ENCODE measurements at regions not wholly inside any gene's neighbourhood (a gene's known extent, or its start where the extent isn't known, plus 50 kb on each side); places are given as distances from the start of the nearest gene placed in this dataset.

DNA sequence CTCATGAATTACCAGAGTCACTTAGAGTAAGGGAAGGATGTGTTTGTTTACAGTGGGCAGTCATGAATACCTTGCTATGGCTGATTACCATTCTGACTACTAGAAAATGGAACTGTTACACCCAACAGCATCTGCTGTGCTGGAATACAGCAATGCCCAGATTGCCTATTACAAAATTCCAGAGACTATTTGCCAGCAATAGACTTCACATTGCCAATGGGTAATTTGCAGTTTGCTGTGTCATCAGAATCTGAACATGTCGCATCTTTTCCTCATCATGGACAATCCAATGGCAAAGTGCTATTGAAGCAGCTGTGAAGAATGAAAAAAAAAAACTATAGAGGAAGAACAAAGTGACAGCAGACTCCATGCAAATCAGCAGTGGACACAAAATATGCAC is 356.6 kb downstream of the CXXC4 start:
- Mint-ChIP-seq H3K4me1 (ENCODE audit: unreplicated experiment) (no peaks in the 10 kb centered on the region), H3K9me3 (no peaks in the 10 kb centered on the region), H3K36me3 (no peaks in the 10 kb centered on the region), H3K27me3 (peaks cover 3% of the 10 kb centered on the region), H3K27ac (no peak overlapping the region), H3K4me3 (no peak overlapping the region)
- no peak for DNase-seq (ENCODE audit: extremely low spot score, unreplicated experiment)
- TF ChIP-seq, protein P1, sequence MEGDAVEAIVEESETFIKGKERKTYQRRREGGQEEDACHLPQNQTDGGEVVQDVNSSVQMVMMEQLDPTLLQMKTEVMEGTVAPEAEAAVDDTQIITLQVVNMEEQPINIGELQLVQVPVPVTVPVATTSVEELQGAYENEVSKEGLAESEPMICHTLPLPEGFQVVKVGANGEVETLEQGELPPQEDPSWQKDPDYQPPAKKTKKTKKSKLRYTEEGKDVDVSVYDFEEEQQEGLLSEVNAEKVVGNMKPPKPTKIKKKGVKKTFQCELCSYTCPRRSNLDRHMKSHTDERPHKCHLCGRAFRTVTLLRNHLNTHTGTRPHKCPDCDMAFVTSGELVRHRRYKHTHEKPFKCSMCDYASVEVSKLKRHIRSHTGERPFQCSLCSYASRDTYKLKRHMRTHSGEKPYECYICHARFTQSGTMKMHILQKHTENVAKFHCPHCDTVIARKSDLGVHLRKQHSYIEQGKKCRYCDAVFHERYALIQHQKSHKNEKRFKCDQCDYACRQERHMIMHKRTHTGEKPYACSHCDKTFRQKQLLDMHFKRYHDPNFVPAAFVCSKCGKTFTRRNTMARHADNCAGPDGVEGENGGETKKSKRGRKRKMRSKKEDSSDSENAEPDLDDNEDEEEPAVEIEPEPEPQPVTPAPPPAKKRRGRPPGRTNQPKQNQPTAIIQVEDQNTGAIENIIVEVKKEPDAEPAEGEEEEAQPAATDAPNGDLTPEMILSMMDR (conservative IDR thresholded peaks at IDR 0.05), result no peak

DNA sequence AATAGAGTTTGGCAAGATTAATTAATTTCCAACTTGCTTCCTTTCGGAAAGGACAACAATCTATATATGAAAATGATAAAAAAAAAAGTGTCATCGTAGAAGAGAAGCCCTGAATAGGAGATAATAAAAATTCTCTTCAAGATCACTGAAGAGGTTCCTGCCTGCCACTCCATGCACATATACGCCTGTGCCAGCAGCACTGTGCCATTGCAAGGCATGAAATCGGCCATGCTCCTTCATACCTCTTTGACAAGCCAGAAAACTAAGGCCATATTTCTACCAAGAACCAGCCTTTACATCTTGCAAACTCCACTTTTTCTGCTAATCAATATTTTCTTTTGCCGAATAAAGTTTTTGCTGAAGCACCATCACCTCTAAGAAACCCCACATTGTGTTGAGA is 365.5 kb downstream of the CXXC4 start:
- Mint-ChIP-seq H3K27ac (no peak overlapping the region), H3K27me3 (no peaks in the 10 kb centered on the region), H3K36me3 (no peaks in the 10 kb centered on the region), H3K9me3 (no peaks in the 10 kb centered on the region), H3K4me3 (no peak overlapping the region), H3K4me1 (ENCODE audit: unreplicated experiment) (peaks cover 6% of the 10 kb centered on the region)
- TF ChIP-seq, protein P1 (conservative IDR thresholded peaks at IDR 0.05), result no peak
- DNase-seq (ENCODE audit: extremely low spot score, unreplicated experiment), result no peak

DNA sequence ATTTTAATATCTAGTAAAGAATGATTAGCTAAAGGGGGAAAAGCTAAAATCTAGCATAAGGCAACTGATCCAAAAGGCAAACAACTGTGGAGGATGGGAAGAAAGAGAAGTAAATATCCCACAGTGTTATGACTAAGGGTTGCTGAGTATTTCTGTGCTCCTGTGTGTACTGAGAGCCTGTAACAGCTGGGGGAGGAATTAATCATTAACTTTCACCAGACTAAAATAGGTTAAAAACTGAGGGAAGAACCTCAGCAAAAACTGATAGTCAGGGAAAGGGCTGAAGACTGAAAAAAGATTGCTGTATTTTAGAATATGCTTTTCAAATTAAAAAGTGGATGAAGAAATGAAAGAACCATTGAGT is 365.9 kb downstream of the CXXC4 start:
- Mint-ChIP-seq H3K27ac (peak overlapping the region; percentile 28), H3K4me3 (peak overlapping the region; percentile 80), H3K36me3 (no peaks in the 10 kb centered on the region), H3K4me1 (ENCODE audit: unreplicated experiment) (peaks cover 6% of the 10 kb centered on the region), H3K9me3 (no peaks in the 10 kb centered on the region), H3K27me3 (no peaks in the 10 kb centered on the region)
- TF ChIP-seq, protein P1 (conservative IDR thresholded peaks at IDR 0.05), result no peak
- no peak for DNase-seq (ENCODE audit: extremely low spot score, unreplicated experiment)

DNA sequence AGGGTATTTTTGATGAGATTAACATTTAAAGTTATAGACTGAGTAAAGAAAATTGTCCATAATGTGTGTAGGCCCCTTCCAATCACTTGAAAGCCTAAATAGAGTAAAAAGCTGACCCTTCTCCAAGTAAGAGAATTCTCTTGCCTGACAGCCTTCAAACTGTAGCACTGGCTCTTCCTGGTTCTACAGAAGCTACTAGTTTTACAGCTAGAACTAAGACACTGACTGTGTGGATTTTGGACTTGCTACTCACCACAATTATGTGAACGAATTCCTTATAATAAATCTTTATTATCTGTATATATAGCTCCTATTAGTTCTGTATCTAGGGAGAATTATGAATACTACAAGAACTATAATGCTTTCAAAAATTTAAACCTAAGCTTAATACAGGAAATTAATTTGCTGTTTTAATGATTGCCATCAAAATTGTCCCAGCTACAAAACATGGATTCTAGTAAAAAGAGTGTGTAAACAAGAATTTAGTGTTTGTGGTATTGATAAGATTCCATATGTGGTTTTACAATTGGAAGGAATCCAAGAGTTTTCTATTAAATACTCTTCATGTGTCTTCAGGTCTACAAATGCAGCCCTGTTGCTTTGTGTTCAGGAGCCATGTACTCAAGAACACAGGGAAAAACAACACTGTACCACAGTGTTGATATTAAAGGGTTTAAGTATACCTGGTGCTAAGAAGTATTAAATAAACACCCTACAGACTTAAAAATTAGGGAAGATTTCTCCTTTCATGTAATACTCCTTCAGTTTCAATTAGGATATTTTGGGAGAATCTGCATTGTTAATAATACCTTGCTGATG is 366.5 kb downstream of the CXXC4 start:
- DNase-seq (ENCODE audit: extremely low spot score, unreplicated experiment), result no peak
- Mint-ChIP-seq H3K27ac (peak overlapping the region; percentile 28), H3K27me3 (no peaks in the 10 kb centered on the region), H3K4me3 (peak overlapping the region; percentile 80), H3K9me3 (no peaks in the 10 kb centered on the region), H3K4me1 (ENCODE audit: unreplicated experiment) (peaks cover 6% of the 10 kb centered on the region), H3K36me3 (no peaks in the 10 kb centered on the region)
- TF ChIP-seq, protein P1 (conservative IDR thresholded peaks at IDR 0.05), result no peak

DNA sequence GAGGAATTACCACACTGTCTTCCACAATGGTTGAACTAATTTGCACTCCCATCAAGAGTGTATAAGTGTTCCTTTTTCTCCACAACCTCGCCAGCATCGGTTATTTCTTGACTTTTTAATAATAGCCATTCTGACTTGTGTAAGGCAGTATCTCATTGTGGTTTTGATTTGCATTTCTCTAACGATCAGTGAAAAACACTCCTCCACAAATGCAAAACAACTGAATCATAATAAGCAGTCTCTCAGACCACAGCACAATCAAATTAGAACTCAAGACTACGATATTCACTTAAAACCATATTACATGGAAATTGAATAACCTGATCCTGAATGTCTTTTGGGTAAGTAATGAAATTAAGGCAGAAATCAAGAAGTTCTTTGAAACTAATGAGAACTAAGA is 371.7 kb downstream of the CXXC4 start:
- no peaks in the 10 kb centered on the region for H3K27me3 Mint-ChIP-seq
- no peak overlapping the region for H3K4me3 Mint-ChIP-seq
- H3K36me3 Mint-ChIP-seq, result no peaks in the 10 kb centered on the region
- no peak for DNase-seq (ENCODE audit: extremely low spot score, unreplicated experiment)
- H3K27ac Mint-ChIP-seq, result no peak overlapping the region
- TF ChIP-seq, protein P1 (conservative IDR thresholded peaks at IDR 0.05), result no peak
- no peaks in the 10 kb centered on the region for H3K4me1 Mint-ChIP-seq (ENCODE audit: unreplicated experiment)
- no peaks in the 10 kb centered on the region for H3K9me3 Mint-ChIP-seq
